ENCODE measurements at regions not wholly inside any gene's neighbourhood (a gene's known extent, or its start where the extent isn't known, plus 50 kb on each side); places are given as distances from the start of the nearest gene placed in this dataset.

DNA sequence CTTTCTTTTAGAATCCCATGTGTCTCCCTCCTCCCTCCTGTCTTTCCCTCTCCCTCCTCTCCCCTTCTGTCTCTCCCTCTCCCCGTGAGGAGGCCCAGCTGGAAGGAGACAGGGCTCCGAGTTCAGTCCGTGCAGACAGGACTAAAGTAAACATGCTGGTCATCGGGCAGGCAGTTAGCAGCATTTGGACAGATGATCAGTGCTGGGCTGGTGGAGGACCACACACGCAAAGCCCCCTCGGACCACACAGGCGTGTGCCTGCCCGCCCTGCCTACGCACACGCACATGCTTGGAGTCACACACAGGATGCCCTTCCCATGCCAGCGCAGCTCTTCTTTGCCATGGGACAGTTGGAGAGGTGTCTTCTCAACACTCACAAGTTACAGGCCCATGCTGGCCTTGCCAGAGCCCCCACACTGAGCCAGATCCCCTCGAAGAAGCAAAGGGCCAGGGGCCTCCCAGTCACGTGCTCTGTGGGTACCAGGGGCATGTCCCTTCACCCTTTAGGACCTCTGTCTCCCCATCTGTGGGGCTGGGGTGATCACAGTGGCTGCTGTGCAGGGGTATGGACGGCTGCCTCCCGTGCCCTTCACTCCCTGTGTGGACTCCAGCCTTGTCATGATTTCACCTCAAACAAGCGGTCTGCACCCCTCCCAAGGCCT lies 215.7 kb upstream of the FOXF1 start:
- H3K27me3 ChIP-seq (ENCODE audit: control insufficient read depth in 1 of 2, insufficient read depth in 2 of 2, low read length in 1 of 2): peaks cover 0 to 4% of the 10 kb centered on the region in 2 donors
- no peak for ATAC-seq (ENCODE audit: low FRiP score)
- intact Hi-C loops (cut with DNase I): no loop called here
- H3K4me1 ChIP-seq (ENCODE audit: control insufficient read depth in 1 of 2, insufficient read depth in 2 of 2, low read length in 2 of 2): no peaks in the 10 kb centered on the region
- DNase-seq: no peak
- no peaks in the 10 kb centered on the region for H3K9me3 ChIP-seq (ENCODE audit: control insufficient read depth, low read length)
- H3K4me3 ChIP-seq (ENCODE audit: low read length in 2 of 2): no peak overlapping the region
- no peak overlapping the region for H3K27ac ChIP-seq (ENCODE audit: low read depth in 1 of 2, low read length in 2 of 2)
- WGBS, 2 donors: 18 to 24% methylated on average over 16 of the region's 16 CpGs
- H3K36me3 ChIP-seq (ENCODE audit: control insufficient read depth in 1 of 2, insufficient read depth in 2 of 2, low read length in 1 of 2): no peaks in the 10 kb centered on the region

DNA sequence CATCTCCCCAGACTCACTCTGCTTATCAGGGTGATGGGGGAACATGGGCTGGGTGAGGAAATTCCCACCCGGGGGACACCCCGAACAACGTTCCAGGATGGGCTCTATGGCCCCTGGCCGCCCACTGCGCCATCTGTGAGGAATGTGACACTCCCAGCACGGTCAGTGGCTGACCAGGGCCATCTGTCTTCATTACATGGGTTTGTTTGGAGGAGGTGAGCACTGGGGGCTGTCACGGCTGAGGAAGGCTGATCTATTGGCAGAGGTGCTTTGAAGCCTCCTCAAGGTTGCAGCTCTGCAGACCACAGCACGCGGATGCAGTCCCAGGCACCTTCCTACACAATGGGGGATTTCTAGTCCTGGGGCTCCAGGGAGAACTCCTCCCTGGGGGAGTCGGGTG lies 214.1 kb upstream of the FOXF1 start:
- Histone ChIP-seq H3K9me3 (ENCODE audit: control insufficient read depth, low read length) (no peaks in the 10 kb centered on the region), H3K27ac (ENCODE audit: low read depth in 1 of 2, low read length in 2 of 2) (no peak overlapping the region), H3K4me1 (ENCODE audit: control insufficient read depth in 1 of 2, insufficient read depth in 2 of 2, low read length in 2 of 2) (no peaks in the 10 kb centered on the region), H3K27me3 (ENCODE audit: control insufficient read depth in 1 of 2, insufficient read depth in 2 of 2, low read length in 1 of 2) (peaks cover 0 to 4% of the 10 kb centered on the region in 2 donors), H3K36me3 (ENCODE audit: control insufficient read depth in 1 of 2, insufficient read depth in 2 of 2, low read length in 1 of 2) (no peaks in the 10 kb centered on the region), H3K4me3 (ENCODE audit: low read length in 2 of 2) (no peak overlapping the region)
- WGBS, 2 donors: 12 to 16% methylated on average over 10 of the region's 10 CpGs
- no peak for DNase-seq
- intact Hi-C loops (cut with DNase I): no loop called here
- no peak for ATAC-seq (ENCODE audit: low FRiP score)

- Histone ChIP-seq H3K4me1 (ENCODE audit: control insufficient read depth in 1 of 2, insufficient read depth in 2 of 2, low read length in 2 of 2) (no peaks in the 10 kb centered on the region), H3K9me3 (ENCODE audit: control insufficient read depth, low read length) (no peaks in the 10 kb centered on the region), H3K4me3 (ENCODE audit: low read length in 2 of 2) (no peak overlapping the region), H3K27ac (ENCODE audit: low read depth in 1 of 2, low read length in 2 of 2) (no peak overlapping the region), H3K27me3 (ENCODE audit: control insufficient read depth in 1 of 2, insufficient read depth in 2 of 2, low read length in 1 of 2) (peaks cover 0 to 4% of the 10 kb centered on the region in 2 donors), H3K36me3 (ENCODE audit: control insufficient read depth in 1 of 2, insufficient read depth in 2 of 2, low read length in 1 of 2) (no peaks in the 10 kb centered on the region)
- ATAC-seq (ENCODE audit: low FRiP score) (no peak), DNase-seq (no peak)
- intact Hi-C loops (cut with DNase I): no loop called here
- WGBS, 2 donors: 16 to 26% methylated on average over 13 of the region's 13 CpGs
These were observed 212.9 kb upstream of the FOXF1 start for GRCh38 chr16:86297391-86297790.

DNA sequence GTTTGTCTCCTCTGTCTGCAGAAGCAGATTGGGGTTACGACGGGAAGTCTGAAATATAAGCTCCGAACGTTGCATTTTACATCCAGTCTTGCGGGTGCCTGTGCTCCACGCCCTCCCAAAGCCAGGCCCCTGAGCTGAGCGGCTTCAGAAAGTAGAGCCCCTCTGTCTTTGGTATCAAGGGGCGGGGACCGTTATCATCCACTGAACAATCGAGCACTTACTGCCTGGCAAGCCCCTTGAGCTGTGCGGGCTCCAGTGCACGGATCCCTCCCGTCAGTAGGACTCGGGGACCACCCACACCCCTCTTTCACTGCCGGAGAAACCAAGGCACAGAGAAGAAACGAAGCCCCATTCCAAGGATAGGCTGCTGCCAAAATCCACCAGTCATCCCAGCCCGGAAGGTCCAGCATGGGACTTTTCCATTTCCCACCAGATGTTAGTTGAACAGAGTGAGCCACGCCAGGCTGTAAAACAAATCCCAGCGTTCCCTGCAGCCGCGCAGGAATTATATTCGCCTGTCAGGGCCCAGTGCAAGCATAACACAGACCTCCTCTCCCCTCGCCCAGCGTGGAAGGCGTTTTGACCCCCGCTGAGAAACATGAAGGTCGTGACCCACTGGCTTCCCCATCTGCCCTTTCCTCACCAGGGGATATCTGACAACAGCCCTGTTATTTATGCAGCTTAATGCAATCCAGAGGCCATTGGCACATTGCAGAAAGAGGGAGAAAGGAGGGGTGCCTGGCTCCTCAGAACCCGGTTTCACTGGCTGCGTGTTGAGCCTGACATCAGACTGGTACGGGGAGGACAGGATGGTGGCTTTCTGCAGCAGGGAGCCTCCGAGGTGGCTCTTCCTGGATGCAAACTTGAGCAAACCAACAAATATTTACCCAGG lies 212.2 kb upstream of the FOXF1 start:
- peaks cover 0 to 4% of the 10 kb centered on the region in 2 donors for H3K27me3 ChIP-seq (ENCODE audit: control insufficient read depth in 1 of 2, insufficient read depth in 2 of 2, low read length in 1 of 2)
- H3K4me3 ChIP-seq (ENCODE audit: low read length in 2 of 2): no peak overlapping the region
- H3K36me3 ChIP-seq (ENCODE audit: control insufficient read depth in 1 of 2, insufficient read depth in 2 of 2, low read length in 1 of 2): no peaks in the 10 kb centered on the region
- intact Hi-C loops (cut with DNase I): no loop called here
- H3K27ac ChIP-seq (ENCODE audit: low read depth in 1 of 2, low read length in 2 of 2): no peak overlapping the region
- ATAC-seq (ENCODE audit: low FRiP score) (no peak), DNase-seq (no peak)
- H3K4me1 ChIP-seq (ENCODE audit: control insufficient read depth in 1 of 2, insufficient read depth in 2 of 2, low read length in 2 of 2): no peaks in the 10 kb centered on the region
- 4 to 6% methylated on average over 31 of the region's 31 CpGs for WGBS, 2 donors
- no peaks in the 10 kb centered on the region for H3K9me3 ChIP-seq (ENCODE audit: control insufficient read depth, low read length)

- no peak overlapping the region for H3K27ac ChIP-seq (ENCODE audit: low read depth in 1 of 2, low read length in 2 of 2)
These were observed 211.6 kb upstream of the FOXF1 start for GRCh38 chr16:86298758-86299134.

GRCh38 chr16:86299882-86300610 lies 210.3 kb upstream of the FOXF1 start:
- ATAC-seq (ENCODE audit: low FRiP score): no peak
- no peak overlapping the region for H3K27ac ChIP-seq (ENCODE audit: low read depth in 1 of 2, low read length in 2 of 2)
- intact Hi-C loops (cut with DNase I): no loop called here
- H3K4me1 ChIP-seq (ENCODE audit: control insufficient read depth in 1 of 2, insufficient read depth in 2 of 2, low read length in 2 of 2): no peaks in the 10 kb centered on the region
- no peak for DNase-seq
- WGBS, 2 donors: 57 to 61% methylated on average over 18 of the region's 18 CpGs
- no peaks in the 10 kb centered on the region for H3K36me3 ChIP-seq (ENCODE audit: control insufficient read depth in 1 of 2, insufficient read depth in 2 of 2, low read length in 1 of 2)
- H3K4me3 ChIP-seq (ENCODE audit: low read length in 2 of 2): no peak overlapping the region
- peaks cover 0 to 4% of the 10 kb centered on the region in 2 donors for H3K27me3 ChIP-seq (ENCODE audit: control insufficient read depth in 1 of 2, insufficient read depth in 2 of 2, low read length in 1 of 2)
- H3K9me3 ChIP-seq (ENCODE audit: control insufficient read depth, low read length): no peaks in the 10 kb centered on the region

More at GRCh38 chr16:86298758-86299134, 211.6 kb upstream of the FOXF1 start:
- DNase-seq (no peak), ATAC-seq (ENCODE audit: low FRiP score) (no peak)
- Histone ChIP-seq H3K4me1 (ENCODE audit: control insufficient read depth in 1 of 2, insufficient read depth in 2 of 2, low read length in 2 of 2) (no peaks in the 10 kb centered on the region), H3K9me3 (ENCODE audit: control insufficient read depth, low read length) (no peaks in the 10 kb centered on the region), H3K4me3 (ENCODE audit: low read length in 2 of 2) (no peak overlapping the region), H3K27me3 (ENCODE audit: control insufficient read depth in 1 of 2, insufficient read depth in 2 of 2, low read length in 1 of 2) (peaks cover 0 to 4% of the 10 kb centered on the region in 2 donors), H3K36me3 (ENCODE audit: control insufficient read depth in 1 of 2, insufficient read depth in 2 of 2, low read length in 1 of 2) (no peaks in the 10 kb centered on the region)
- 21 to 22% methylated on average over 7 of the region's 7 CpGs for WGBS, 2 donors
- intact Hi-C loops (cut with DNase I): no loop called here

- WGBS, 2 donors: 6 to 9% methylated on average over 20 of the region's 20 CpGs
- no peak for ATAC-seq (ENCODE audit: low FRiP score)
- H3K4me1 ChIP-seq (ENCODE audit: control insufficient read depth in 1 of 2, insufficient read depth in 2 of 2, low read length in 2 of 2): no peaks in the 10 kb centered on the region
- no peak overlapping the region for H3K4me3 ChIP-seq (ENCODE audit: low read length in 2 of 2)
- intact Hi-C loops (cut with DNase I): no loop called here
- peaks cover 0 to 4% of the 10 kb centered on the region in 2 donors for H3K27me3 ChIP-seq (ENCODE audit: control insufficient read depth in 1 of 2, insufficient read depth in 2 of 2, low read length in 1 of 2)
- H3K36me3 ChIP-seq (ENCODE audit: control insufficient read depth in 1 of 2, insufficient read depth in 2 of 2, low read length in 1 of 2): no peaks in the 10 kb centered on the region
- DNase-seq: no peak
- no peaks in the 10 kb centered on the region for H3K9me3 ChIP-seq (ENCODE audit: control insufficient read depth, low read length)
- no peak overlapping the region for H3K27ac ChIP-seq (ENCODE audit: low read depth in 1 of 2, low read length in 2 of 2)
These were observed 209.4 kb upstream of the FOXF1 start for GRCh38 chr16:86300746-86301481.

DNA sequence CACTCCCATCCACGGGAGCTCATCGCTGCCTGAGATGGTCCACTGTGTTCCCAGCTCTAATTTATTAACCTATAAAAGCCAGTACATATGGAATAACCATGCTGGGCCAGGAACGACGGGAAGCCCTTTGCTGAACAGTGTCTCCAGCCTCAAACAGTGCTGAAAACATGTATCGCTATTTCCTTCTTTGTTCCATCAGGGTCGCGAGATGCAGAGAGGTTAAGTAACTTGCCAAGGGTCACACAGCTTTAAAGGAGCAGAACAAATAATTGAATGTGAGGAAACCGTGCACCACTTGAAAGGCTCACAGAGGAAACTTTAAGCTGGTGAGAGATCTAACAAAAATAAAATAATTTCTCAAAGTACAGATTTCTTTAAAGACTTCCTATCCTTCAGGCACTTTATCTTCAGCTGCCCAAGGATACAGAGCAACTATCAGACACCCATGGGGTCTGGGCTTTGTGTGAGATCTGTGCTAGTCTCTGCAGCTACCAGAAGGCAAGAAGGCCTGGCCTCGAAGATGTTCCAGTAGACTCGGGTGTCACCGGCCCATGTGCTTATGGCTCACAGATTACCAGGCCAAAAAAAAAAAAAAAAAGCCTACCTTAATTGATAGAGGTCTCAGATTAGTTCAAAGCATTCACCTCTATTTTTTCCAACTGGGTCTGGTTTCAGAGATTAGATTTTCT lies 207.8 kb upstream of the FOXF1 start:
- Histone ChIP-seq H3K4me3 (ENCODE audit: low read length in 2 of 2) (no peak overlapping the region), H3K36me3 (ENCODE audit: control insufficient read depth in 1 of 2, insufficient read depth in 2 of 2, low read length in 1 of 2) (no peaks in the 10 kb centered on the region), H3K9me3 (ENCODE audit: control insufficient read depth, low read length) (no peaks in the 10 kb centered on the region), H3K27me3 (ENCODE audit: control insufficient read depth in 1 of 2, insufficient read depth in 2 of 2, low read length in 1 of 2) (peaks cover 0 to 4% of the 10 kb centered on the region in 2 donors), H3K27ac (ENCODE audit: low read depth in 1 of 2, low read length in 2 of 2) (no peak overlapping the region), H3K4me1 (ENCODE audit: control insufficient read depth in 1 of 2, insufficient read depth in 2 of 2, low read length in 2 of 2) (no peaks in the 10 kb centered on the region)
- ATAC-seq (ENCODE audit: low FRiP score) (no peak), DNase-seq (no peak)
- WGBS, 2 donors: 77 to 79% methylated on average over 11 of the region's 11 CpGs
- intact Hi-C loops (cut with DNase I): no loop called here
